ENCODE measurements at regions not wholly inside any gene's neighbourhood (a gene's known extent, or its start where the extent isn't known, plus 50 kb on each side); places are given as distances from the start of the nearest gene placed in this dataset.
"Not testable (repeated sequence)": the region's sequence is repeated elsewhere in the genome, so short reads cannot be mapped to it uniquely, and the experiment has no call there.

GRCh38 chr10:56181607-56182006, 179.5 kb downstream of the ZWINT start:
- ATAC-seq (no peak), DNase-seq (no peak)
- Mint-ChIP-seq H3K36me3 (no peaks in the 10 kb centered on the region), H3K9me3 (peaks cover 2 to 31% (median 17%) of the 10 kb centered on the region in 9 donors), H3K4me3 (no peak overlapping the region), H3K4me1 (no peaks in the 10 kb centered on the region), H3K27me3 (no peaks in the 10 kb centered on the region), H3K27ac (no peak overlapping the region)
- POLR2A ChIA-PET = no interaction called here

- H3K27ac Mint-ChIP-seq = no peak overlapping the region
- H3K4me3 Mint-ChIP-seq = no peak overlapping the region
- POLR2A ChIA-PET = no interaction called here
- H3K4me1 Mint-ChIP-seq = no peaks in the 10 kb centered on the region
- ATAC-seq = no peak
- H3K36me3 Mint-ChIP-seq = no peaks in the 10 kb centered on the region
- H3K9me3 Mint-ChIP-seq = peaks cover 0 to 16% (median 12%) of the 10 kb centered on the region in 9 donors
- no peak for DNase-seq
- H3K27me3 Mint-ChIP-seq = no peaks in the 10 kb centered on the region
Observed at GRCh38 chr10:56178210-56178609, 182.8 kb downstream of the ZWINT start.

- H3K27ac Mint-ChIP-seq, H3K4me1 Mint-ChIP-seq, DNase-seq, H3K27me3 Mint-ChIP-seq, H3K4me3 Mint-ChIP-seq, H3K36me3 Mint-ChIP-seq, ATAC-seq, POLR2A ChIA-PET: not testable (repeated sequence)
- peaks cover 0 to 30% (median 5%) of the 10 kb centered on the region in 9 donors for H3K9me3 Mint-ChIP-seq
Observed at GRCh38 chr10:56155091-56155513, 206.0 kb downstream of the ZWINT start.

DNA sequence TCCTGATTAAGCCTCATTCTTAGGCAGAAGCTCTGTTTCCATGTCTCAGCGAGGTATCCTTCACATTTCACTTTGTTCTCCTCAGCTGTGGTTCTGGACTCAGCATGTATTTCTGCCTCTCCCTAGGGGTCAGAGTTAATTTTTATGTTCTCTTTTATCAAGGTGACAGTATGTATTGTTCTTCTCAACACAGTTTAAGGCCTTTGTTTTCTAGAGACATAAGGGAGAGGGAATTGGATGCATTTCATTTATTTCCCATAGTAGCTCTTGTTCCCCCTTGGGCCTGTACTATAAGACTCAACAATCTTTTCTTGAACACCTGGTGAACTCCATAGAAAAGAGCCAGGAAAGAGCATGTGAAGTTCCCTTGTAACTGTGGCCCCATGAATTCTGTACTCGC, 214.3 kb downstream of the ZWINT start:
- H3K4me1 Mint-ChIP-seq = no peaks in the 10 kb centered on the region
- no peak overlapping the region for H3K27ac Mint-ChIP-seq
- peaks cover 0 to 23% (median 7%) of the 10 kb centered on the region in 9 donors for H3K9me3 Mint-ChIP-seq
- no peak for DNase-seq
- POLR2A ChIA-PET = no interaction called here
- no peak overlapping the region for H3K4me3 Mint-ChIP-seq
- ATAC-seq = no peak
- no peaks in the 10 kb centered on the region for H3K27me3 Mint-ChIP-seq
- H3K36me3 Mint-ChIP-seq = no peaks in the 10 kb centered on the region

DNA sequence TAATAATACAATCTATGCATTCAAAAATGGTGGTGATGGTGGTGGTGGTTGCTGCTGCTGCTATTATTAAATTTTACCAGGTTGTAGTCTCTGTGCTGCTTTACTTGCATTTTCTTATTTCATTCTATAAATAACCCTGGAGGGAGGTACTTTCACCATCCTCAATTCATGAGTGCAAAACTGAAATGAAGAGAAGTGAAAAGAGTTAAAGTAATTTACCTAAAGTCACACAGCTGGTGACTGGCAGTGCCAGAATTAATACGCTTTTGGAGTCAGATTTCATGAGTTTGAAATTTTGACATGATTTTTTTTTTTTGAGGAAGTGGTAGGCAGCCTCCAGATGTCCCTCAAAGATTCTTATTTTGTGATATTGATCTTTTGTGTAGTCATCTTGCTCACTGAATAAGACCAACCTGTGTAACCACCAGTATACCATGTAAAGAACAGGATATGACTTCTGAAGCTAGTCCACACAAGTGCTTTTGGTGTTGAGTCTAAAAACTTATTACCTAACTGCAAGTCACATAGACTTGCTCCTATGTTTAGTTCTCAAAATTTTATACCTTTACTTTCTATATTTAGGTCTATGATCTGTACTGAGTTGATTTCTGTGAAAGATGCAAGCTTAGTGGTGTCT, 218.8 kb downstream of the ZWINT start:
- no peaks in the 10 kb centered on the region for H3K27me3 Mint-ChIP-seq
- no peak overlapping the region for H3K27ac Mint-ChIP-seq
- no peaks in the 10 kb centered on the region for H3K36me3 Mint-ChIP-seq
- DNase-seq = no peak
- H3K4me1 Mint-ChIP-seq = no peaks in the 10 kb centered on the region
- ATAC-seq = no peak
- H3K9me3 Mint-ChIP-seq = peaks cover 0 to 7% (median 3%) of the 10 kb centered on the region in 9 donors
- POLR2A ChIA-PET = no interaction called here
- no peak overlapping the region for H3K4me3 Mint-ChIP-seq

GRCh38 chr10:56139405-56139804, 221.7 kb downstream of the ZWINT start:
- no peaks in the 10 kb centered on the region for H3K36me3 Mint-ChIP-seq
- H3K27me3 Mint-ChIP-seq = no peaks in the 10 kb centered on the region
- peaks cover 0 to 6% (median 3%) of the 10 kb centered on the region in 9 donors for H3K9me3 Mint-ChIP-seq
- POLR2A ChIA-PET = no interaction called here
- no peak overlapping the region for H3K27ac Mint-ChIP-seq
- no peak overlapping the region for H3K4me3 Mint-ChIP-seq
- DNase-seq = no peak
- ATAC-seq = no peak
- no peaks in the 10 kb centered on the region for H3K4me1 Mint-ChIP-seq

- peaks cover 0 to 5% (median 0%) of the 10 kb centered on the region in 9 donors for H3K9me3 Mint-ChIP-seq
- no peak overlapping the region for H3K27ac Mint-ChIP-seq
- no peaks in the 10 kb centered on the region for H3K36me3 Mint-ChIP-seq
- H3K4me1 Mint-ChIP-seq = no peaks in the 10 kb centered on the region
- ATAC-seq = no peak
- no peak overlapping the region for H3K4me3 Mint-ChIP-seq
- POLR2A ChIA-PET = no interaction called here
- H3K27me3 Mint-ChIP-seq = no peaks in the 10 kb centered on the region
- DNase-seq = no peak
Observed at GRCh38 chr10:56135828-56136227, 225.2 kb downstream of the ZWINT start.

GRCh38 chr10:56123247-56123646, 237.8 kb downstream of the ZWINT start:
- DNase-seq = no peak
- Mint-ChIP-seq H3K27ac (no peak overlapping the region), H3K4me1 (no peaks in the 10 kb centered on the region), H3K27me3 (no peaks in the 10 kb centered on the region), H3K4me3 (no peak overlapping the region), H3K9me3 (peaks cover 0 to 21% (median 4%) of the 10 kb centered on the region in 9 donors), H3K36me3 (no peaks in the 10 kb centered on the region)
- POLR2A ChIA-PET = no interaction called here
- no peak for ATAC-seq

- POLR2A ChIA-PET = no interaction called here
- Mint-ChIP-seq H3K9me3 (peaks cover 0 to 9% (median 3%) of the 10 kb centered on the region in 9 donors), H3K27ac (no peak overlapping the region), H3K4me3 (no peak overlapping the region), H3K36me3 (no peaks in the 10 kb centered on the region), H3K4me1 (no peaks in the 10 kb centered on the region), H3K27me3 (no peaks in the 10 kb centered on the region)
- ATAC-seq (no peak), DNase-seq (no peak)
Observed at GRCh38 chr10:56116684-56117083, 244.4 kb downstream of the ZWINT start.

DNA sequence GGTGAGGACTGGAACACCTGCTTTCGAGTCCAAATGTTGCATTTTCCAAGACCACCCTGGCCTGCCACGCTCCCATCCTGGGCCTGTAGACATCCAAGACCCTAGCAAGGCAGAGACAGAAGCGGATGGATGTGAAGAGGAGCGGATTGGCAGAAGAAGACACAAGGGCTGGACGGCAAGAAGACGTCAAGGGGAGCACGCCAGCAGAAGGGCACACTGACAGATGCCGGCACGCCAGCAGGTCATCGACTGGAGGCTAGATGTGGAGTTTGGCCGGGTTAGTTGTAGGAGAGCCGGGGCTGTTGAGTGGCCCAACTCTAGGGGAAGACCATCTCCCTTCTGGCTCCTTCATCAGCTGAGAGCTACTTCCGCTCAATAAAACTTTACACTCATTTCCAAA, 251.6 kb downstream of the ZWINT start:
- DNase-seq (no peak), ATAC-seq (no peak)
- Mint-ChIP-seq H3K36me3 (no peaks in the 10 kb centered on the region), H3K9me3 (peaks cover 0 to 25% (median 7%) of the 10 kb centered on the region in 9 donors), H3K4me1 (no peaks in the 10 kb centered on the region), H3K27me3 (no peaks in the 10 kb centered on the region), H3K27ac (no peak overlapping the region), H3K4me3 (no peak overlapping the region)
- POLR2A ChIA-PET = no interaction called here

DNA sequence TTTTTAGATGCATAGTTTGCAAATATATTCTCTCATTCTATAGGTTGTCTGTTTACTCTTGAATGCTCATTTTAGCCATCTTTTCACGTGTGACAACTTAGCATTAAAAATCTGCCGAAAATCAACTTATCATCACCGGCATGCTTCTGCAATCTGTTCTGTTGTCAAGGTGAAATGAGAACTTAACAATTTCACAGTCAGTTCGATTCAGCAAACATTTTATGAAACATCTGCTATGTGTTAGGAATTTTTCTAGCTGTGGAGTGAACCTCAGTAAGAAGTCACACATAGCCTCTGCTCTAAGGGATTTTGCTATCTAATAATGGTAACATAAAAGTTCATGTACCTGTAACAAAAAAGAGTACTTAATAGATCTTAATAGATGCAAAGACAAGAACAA, 256.1 kb downstream of the ZWINT start:
- Mint-ChIP-seq H3K9me3 (peaks cover under 1 to 23% (median 4%) of the 10 kb centered on the region in 9 donors), H3K4me3 (no peak overlapping the region), H3K36me3 (no peaks in the 10 kb centered on the region), H3K4me1 (no peaks in the 10 kb centered on the region), H3K27me3 (no peaks in the 10 kb centered on the region), H3K27ac (no peak overlapping the region)
- DNase-seq (no peak), ATAC-seq (no peak)
- POLR2A ChIA-PET = no interaction called here

GRCh38 chr10:56104487-56104886, 256.6 kb downstream of the ZWINT start:
- H3K27ac Mint-ChIP-seq = no peak overlapping the region
- H3K27me3 Mint-ChIP-seq = no peaks in the 10 kb centered on the region
- no peak for DNase-seq
- no peak overlapping the region for H3K4me3 Mint-ChIP-seq
- H3K4me1 Mint-ChIP-seq = no peaks in the 10 kb centered on the region
- peaks cover 0 to 23% (median 4%) of the 10 kb centered on the region in 9 donors for H3K9me3 Mint-ChIP-seq
- no peaks in the 10 kb centered on the region for H3K36me3 Mint-ChIP-seq
- ATAC-seq = no peak
- POLR2A ChIA-PET = no interaction called here

DNA sequence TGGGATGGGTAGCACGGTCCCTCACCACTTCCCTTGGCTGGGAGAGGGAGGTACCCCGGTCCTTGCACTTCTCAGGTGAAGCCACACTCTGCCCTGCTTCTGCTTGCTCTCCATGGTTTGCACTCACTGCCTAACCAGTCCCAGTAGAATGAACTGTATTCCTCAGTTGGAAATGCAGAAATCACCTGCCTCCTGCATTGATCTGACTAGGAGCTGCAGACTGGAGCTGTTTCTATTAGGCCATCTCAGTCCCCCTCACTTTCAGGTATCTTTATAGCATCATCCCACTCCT, 264.9 kb downstream of the ZWINT start:
- peaks cover 2 to 22% (median 11%) of the 10 kb centered on the region in 9 donors for H3K9me3 Mint-ChIP-seq
- no peak overlapping the region for H3K4me3 Mint-ChIP-seq
- H3K36me3 Mint-ChIP-seq = no peaks in the 10 kb centered on the region
- ATAC-seq (no peak), DNase-seq (no peak)
- POLR2A ChIA-PET = no interaction called here
- no peak overlapping the region for H3K27ac Mint-ChIP-seq
- H3K4me1 Mint-ChIP-seq = no peaks in the 10 kb centered on the region
- H3K27me3 Mint-ChIP-seq = no peaks in the 10 kb centered on the region

DNA sequence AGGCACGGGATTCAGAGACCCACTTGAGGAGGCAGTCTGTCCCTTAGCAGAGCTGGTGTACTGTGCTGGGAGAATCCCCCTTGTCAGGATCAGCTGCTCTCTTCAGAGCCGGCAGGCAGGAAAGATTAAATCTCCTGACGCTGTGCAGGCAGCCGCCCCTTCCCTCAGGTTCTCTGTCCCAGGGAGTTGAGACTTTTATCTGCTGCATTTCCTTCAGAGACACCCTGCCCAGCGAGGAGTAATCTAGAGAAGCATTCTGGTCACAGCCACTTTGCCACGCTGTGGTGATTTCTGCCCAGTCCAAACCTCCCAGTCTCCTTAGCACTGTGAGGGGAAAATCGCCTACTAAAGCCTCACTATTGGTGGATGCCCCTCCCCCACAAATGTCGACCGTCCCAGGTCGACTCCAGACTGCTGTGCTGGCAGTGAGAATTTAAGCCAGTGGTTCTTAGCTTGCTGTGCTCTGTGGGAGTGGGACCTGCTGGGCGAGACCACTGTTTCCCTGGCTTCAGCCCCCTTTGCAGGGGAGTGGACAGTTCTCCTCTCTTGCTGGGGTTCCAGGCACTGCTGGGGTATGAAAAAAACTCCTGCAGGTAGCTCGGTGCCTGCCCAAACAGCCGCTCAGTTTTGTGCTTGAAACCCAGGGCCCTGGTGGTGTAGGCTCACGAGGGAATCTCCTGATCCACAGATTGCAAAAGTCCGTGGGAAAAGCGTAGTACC, 265.4 kb downstream of the ZWINT start:
- POLR2A ChIA-PET = no interaction called here
- no peak overlapping the region for H3K4me3 Mint-ChIP-seq
- DNase-seq (no peak), ATAC-seq (no peak)
- H3K9me3 Mint-ChIP-seq = peaks cover 2 to 22% (median 15%) of the 10 kb centered on the region in 9 donors
- H3K27ac Mint-ChIP-seq = no peak overlapping the region
- H3K27me3 Mint-ChIP-seq = no peaks in the 10 kb centered on the region
- H3K4me1 Mint-ChIP-seq = no peaks in the 10 kb centered on the region
- peaks cover 0 to 1% (median 0%) of the 10 kb centered on the region in 3 donors for H3K36me3 Mint-ChIP-seq

Measured in naive thymus-derived CD8-positive, alpha-beta T cell (primary cell).